Esophagus muscularis mucosa (tissue), 3 donors: ENCODE measurements at regions not wholly inside any gene's neighbourhood (a gene's known extent, or its start where the extent isn't known, plus 50 kb on each side); places are given as distances from the start of the nearest gene placed in this dataset.

Experiments used
- CTCF ChIP-seq, 3 experiments: fragments of 200-600 bp in 2 of 3; fragments of 450-650 bp in 1 of 3; sonication (generic) in 2 of 3; IDR thresholded peaks; one replicate each; pipeline ENCODE4 v1.5.1; 2017 to 2019; ENCODE audit warnings: antibody characterized with exemption in 3 of 3, mild to moderate bottlenecking in 2 of 3, moderate library complexity in 1 of 3
- POLR2A ChIP-seq: fragments of 450-650 bp; IDR thresholded peaks from one replicate; pipeline ENCODE4 v1.6.1; 2017; ENCODE audit warnings: antibody characterized with exemption, moderate library complexity, mild to moderate bottlenecking, low read depth
- POLR2AphosphoS5 ChIP-seq, 2 donors: sonication (generic); formaldehyde crosslinking; IDR thresholded peaks; one replicate each; pipeline ENCODE4 v1.6.1; 2017; ENCODE audit warnings: antibody characterized with exemption in 2 of 2

DNA sequence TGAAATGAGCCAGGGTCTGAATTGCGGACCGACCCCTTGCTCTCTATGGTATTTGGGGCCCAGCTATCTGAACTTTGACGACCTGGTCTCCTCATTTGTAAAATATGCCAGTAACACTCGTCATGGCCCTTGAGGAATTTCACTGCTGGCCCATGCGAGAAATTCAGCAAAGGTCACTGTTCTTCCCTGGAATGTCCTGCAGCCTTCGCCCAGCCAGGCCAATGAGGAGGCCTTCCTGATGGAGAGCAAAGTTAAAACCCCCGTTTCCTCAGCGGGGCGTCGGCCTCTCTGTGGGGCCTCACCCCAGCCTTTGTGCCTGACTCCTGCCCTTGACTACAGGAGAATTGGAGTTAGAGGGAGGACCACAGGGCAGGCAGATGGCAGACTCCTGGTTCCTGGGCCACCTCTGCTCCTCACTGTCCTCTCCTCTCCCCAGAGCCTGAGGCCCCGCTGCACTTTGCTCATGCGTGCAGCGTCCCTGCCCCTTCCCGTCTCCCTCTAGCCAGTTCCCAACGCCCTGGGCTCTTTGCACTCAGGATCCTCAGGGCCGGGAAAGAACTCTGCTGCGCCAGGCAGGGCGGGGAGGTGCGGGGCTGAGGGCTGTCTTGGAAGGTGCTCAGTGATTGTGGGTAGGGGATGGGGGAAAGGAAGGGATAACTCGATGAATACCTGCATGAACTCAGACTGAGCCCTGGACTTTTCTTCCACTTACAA is 257.0 kb upstream of the RAB6C start:
- TF ChIP-seq CTCF (IDR thresholded peaks at IDR 0.05) = no peak
- TF ChIP-seq POLR2A = no peak
- no peak for TF ChIP-seq POLR2AphosphoS5 (IDR thresholded peaks at IDR 0.05)
